Lower lobe of right lung (tissue), 2 donors: ENCODE measurements at regions not wholly inside any gene's neighbourhood (a gene's known extent, or its start where the extent isn't known, plus 50 kb on each side); places are given as distances from the start of the nearest gene placed in this dataset.

Source experiments
- ATAC-seq, 2 donors: fragments of 200-7000 bp; cut with Tn5 transposase; one replicate each; pipeline ENCODE4 v1.9.1; 2020 to 2022; ENCODE audit warnings: mild to moderate bottlenecking in 2 of 2, moderate library complexity in 2 of 2
- DNase-seq: peaks from one replicate; pipeline ENCODE4 v3.0.0-alpha.2; 2020
- H3K27ac ChIP-seq: fragments of 200-600 bp; one replicate; pipeline ENCODE4 v1.8.0; 2022
- H3K27me3 ChIP-seq: fragments of 200-600 bp; one replicate; pipeline ENCODE4 v1.8.0; 2022; ENCODE audit warnings: low read depth
- H3K36me3 ChIP-seq: fragments of 200-600 bp; one replicate; pipeline ENCODE4 v1.8.0; 2022; ENCODE audit warnings: mild to moderate bottlenecking
- H3K4me1 ChIP-seq: fragments of 200-600 bp; one replicate; pipeline ENCODE4 v1.8.0; 2022
- H3K4me3 ChIP-seq: fragments of 200-600 bp; one replicate; pipeline ENCODE4 v1.8.0; 2022; ENCODE audit warnings: mild to moderate bottlenecking
- H3K9me3 ChIP-seq: fragments of 200-600 bp; one replicate; pipeline ENCODE4 v1.8.0; 2022
- intact Hi-C: fragments of 100-400 bp; cut with DNase I; formaldehyde crosslinking; loops from one replicate; pipeline ENCODE4 v1.11.0; 2022
- TF ChIP-seq, protein P1 (sequence below): fragments of 200-600 bp; IDR thresholded peaks from one replicate; pipeline ENCODE4 v1.8.0; 2022; ENCODE audit warnings: antibody characterized with exemption, mild to moderate bottlenecking
- donor health status: DM: no; HTN: yes; CAD: no; lungs with severe emphysema.

GRCh38 chr21:35627462-35627861 is 432.9 kb downstream of the SETD4 start:
- no peaks in the 10 kb centered on the region for H3K4me1 ChIP-seq
- H3K36me3 ChIP-seq: no peaks in the 10 kb centered on the region
- H3K27ac ChIP-seq: no peak overlapping the region
- H3K9me3 ChIP-seq: no peaks in the 10 kb centered on the region
- intact Hi-C loops: no loop called here
- no peak for DNase-seq
- no peak overlapping the region for H3K4me3 ChIP-seq
- ATAC-seq: no peak
- TF ChIP-seq, protein P1, sequence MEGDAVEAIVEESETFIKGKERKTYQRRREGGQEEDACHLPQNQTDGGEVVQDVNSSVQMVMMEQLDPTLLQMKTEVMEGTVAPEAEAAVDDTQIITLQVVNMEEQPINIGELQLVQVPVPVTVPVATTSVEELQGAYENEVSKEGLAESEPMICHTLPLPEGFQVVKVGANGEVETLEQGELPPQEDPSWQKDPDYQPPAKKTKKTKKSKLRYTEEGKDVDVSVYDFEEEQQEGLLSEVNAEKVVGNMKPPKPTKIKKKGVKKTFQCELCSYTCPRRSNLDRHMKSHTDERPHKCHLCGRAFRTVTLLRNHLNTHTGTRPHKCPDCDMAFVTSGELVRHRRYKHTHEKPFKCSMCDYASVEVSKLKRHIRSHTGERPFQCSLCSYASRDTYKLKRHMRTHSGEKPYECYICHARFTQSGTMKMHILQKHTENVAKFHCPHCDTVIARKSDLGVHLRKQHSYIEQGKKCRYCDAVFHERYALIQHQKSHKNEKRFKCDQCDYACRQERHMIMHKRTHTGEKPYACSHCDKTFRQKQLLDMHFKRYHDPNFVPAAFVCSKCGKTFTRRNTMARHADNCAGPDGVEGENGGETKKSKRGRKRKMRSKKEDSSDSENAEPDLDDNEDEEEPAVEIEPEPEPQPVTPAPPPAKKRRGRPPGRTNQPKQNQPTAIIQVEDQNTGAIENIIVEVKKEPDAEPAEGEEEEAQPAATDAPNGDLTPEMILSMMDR: no peak
- H3K27me3 ChIP-seq: no peaks in the 10 kb centered on the region

- H3K27me3 ChIP-seq: no peaks in the 10 kb centered on the region
- ATAC-seq (no peak), DNase-seq (no peak)
- TF ChIP-seq, protein P1: no peak
- no peak overlapping the region for H3K27ac ChIP-seq
- no peak overlapping the region for H3K4me3 ChIP-seq
- intact Hi-C loops: no loop called here
- H3K9me3 ChIP-seq: no peaks in the 10 kb centered on the region
- no peaks in the 10 kb centered on the region for H3K36me3 ChIP-seq
- no peaks in the 10 kb centered on the region for H3K4me1 ChIP-seq
These were observed 434.8 kb downstream of the SETD4 start for GRCh38 chr21:35625576-35625975.

DNA sequence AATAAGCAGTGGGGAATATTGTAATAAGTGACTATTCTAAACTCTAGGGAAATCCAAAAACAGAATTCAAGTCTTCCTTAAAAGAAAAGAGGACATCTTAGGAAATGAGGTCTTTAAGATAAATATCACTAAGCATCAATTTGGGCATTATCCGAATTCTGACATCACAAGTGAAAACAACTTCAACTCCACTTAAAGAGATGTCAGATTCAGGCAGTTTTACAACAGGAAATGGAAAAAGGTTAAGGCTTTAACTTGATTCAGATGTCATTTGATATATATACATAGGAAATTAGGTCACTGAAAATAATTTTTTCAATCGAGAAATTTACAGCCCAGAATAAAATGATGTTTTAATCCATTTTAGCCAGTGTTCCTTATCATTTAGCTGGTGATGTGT is 435.4 kb downstream of the SETD4 start:
- ATAC-seq: no peak
- no peaks in the 10 kb centered on the region for H3K36me3 ChIP-seq

GRCh38 chr21:35622612-35623011 is 437.7 kb downstream of the SETD4 start:
- no peak overlapping the region for H3K27ac ChIP-seq
- no peaks in the 10 kb centered on the region for H3K4me1 ChIP-seq
- intact Hi-C loops: no loop called here
- TF ChIP-seq, protein P1: no peak
- no peaks in the 10 kb centered on the region for H3K27me3 ChIP-seq
- ATAC-seq (no peak), DNase-seq (no peak)
- no peaks in the 10 kb centered on the region for H3K36me3 ChIP-seq
- H3K9me3 ChIP-seq: no peaks in the 10 kb centered on the region
- no peak overlapping the region for H3K4me3 ChIP-seq

More for the DNA sequence above, 435.4 kb downstream of the SETD4 start:
- Histone ChIP-seq H3K4me3 (no peak overlapping the region), H3K27ac (no peak overlapping the region), H3K4me1 (no peaks in the 10 kb centered on the region), H3K27me3 (no peaks in the 10 kb centered on the region), H3K9me3 (no peaks in the 10 kb centered on the region)
- TF ChIP-seq, protein P1: no peak
- intact Hi-C loops: no loop called here
- DNase-seq: no peak

GRCh38 chr21:35619184-35619583 is 441.1 kb downstream of the SETD4 start:
- TF ChIP-seq, protein P1: no peak
- no peaks in the 10 kb centered on the region for H3K4me1 ChIP-seq
- H3K36me3 ChIP-seq: no peaks in the 10 kb centered on the region
- ATAC-seq (no peak), DNase-seq (no peak)
- H3K9me3 ChIP-seq: no peaks in the 10 kb centered on the region
- H3K27ac ChIP-seq: no peak overlapping the region
- intact Hi-C loops: no loop called here
- no peak overlapping the region for H3K4me3 ChIP-seq
- no peaks in the 10 kb centered on the region for H3K27me3 ChIP-seq

DNA sequence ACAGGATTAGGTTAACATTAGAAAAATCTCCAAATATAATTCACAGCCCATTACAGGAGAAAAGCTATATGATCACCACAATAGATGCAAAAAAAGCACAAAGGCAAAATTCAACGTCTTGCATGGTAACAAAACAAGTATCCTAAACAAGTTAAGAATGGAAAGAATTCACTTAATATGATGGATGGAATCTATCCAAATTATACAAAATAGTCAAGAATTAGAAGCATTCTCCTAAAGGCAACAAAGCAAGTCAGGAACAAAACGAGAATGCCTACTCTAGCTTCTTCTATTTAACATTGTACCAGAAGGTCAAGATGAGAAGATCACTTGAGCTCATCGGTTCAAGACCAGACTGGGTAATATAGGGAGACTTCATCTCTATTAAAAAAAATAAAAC is 442.8 kb downstream of the SETD4 start:
- no peak for ATAC-seq
- TF ChIP-seq, protein P1: no peak
- Histone ChIP-seq H3K36me3 (no peaks in the 10 kb centered on the region), H3K27ac (no peak overlapping the region), H3K9me3 (no peaks in the 10 kb centered on the region), H3K4me1 (no peaks in the 10 kb centered on the region), H3K4me3 (no peak overlapping the region), H3K27me3 (no peaks in the 10 kb centered on the region)
- DNase-seq: no peak
- intact Hi-C loops: no loop called here
